ENCODE measurements at regions not wholly inside any gene's neighbourhood (a gene's known extent, or its start where the extent isn't known, plus 50 kb on each side); places are given as distances from the start of the nearest gene placed in this dataset.

DNA sequence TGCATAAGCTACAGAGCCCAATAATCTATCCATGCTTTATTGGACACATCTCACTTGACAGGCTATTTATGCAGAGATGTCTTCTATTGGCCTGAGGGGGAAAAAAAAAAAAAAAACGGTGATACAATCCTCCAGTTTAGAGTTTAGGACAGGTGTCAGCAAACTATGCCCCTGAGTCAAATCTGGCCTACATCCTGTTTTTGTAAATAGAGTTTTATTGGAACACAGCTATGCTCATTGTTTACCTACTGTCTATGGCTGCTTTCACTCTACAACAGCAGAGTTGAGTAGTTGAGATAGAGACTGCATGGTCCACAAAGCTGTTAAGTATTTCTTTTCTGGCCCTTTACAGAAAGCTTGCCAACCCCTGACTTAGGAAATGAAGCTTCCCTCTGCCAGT is 403.1 kb downstream of the C12orf75 start:
- no peaks in the 10 kb centered on the region for H3K79me2 ChIP-seq (ENCODE audit: insufficient read depth, low read length)
- H3F3A ChIP-seq (ENCODE audit: insufficient read depth, low read length), result no peaks in the 10 kb centered on the region
- H3K9me2 ChIP-seq (ENCODE audit: low read depth, low read length), result no peaks in the 10 kb centered on the region
- no peaks in the 10 kb centered on the region for H3K9me3 ChIP-seq (ENCODE audit: low read length)
- no peaks in the 10 kb centered on the region for H3K27me3 ChIP-seq (ENCODE audit: insufficient read depth, low read length)
- H3K4me1 ChIP-seq (ENCODE audit: insufficient read depth, low read length, severe bottlenecking), result no peaks in the 10 kb centered on the region
- no peak overlapping the region for H3K4me3 ChIP-seq (ENCODE audit: low read depth, low read length, poor library complexity, severe bottlenecking)
- TF ChIP-seq, protein P1, sequence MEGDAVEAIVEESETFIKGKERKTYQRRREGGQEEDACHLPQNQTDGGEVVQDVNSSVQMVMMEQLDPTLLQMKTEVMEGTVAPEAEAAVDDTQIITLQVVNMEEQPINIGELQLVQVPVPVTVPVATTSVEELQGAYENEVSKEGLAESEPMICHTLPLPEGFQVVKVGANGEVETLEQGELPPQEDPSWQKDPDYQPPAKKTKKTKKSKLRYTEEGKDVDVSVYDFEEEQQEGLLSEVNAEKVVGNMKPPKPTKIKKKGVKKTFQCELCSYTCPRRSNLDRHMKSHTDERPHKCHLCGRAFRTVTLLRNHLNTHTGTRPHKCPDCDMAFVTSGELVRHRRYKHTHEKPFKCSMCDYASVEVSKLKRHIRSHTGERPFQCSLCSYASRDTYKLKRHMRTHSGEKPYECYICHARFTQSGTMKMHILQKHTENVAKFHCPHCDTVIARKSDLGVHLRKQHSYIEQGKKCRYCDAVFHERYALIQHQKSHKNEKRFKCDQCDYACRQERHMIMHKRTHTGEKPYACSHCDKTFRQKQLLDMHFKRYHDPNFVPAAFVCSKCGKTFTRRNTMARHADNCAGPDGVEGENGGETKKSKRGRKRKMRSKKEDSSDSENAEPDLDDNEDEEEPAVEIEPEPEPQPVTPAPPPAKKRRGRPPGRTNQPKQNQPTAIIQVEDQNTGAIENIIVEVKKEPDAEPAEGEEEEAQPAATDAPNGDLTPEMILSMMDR (IDR thresholded peaks at IDR 0.05; ENCODE audit: low read length), result no peak
- TF ChIP-seq EZH2 (IDR thresholded peaks at IDR 0.05; ENCODE audit: borderline replicate concordance, low read length), result no peak
- H3K36me3 ChIP-seq (ENCODE audit: insufficient read depth, low read length), result no peaks in the 10 kb centered on the region
- H3K9ac ChIP-seq (ENCODE audit: low read length), result no peak overlapping the region
- no peaks in the 10 kb centered on the region for H4K20me1 ChIP-seq (ENCODE audit: insufficient read depth, low read length)
- H3K27ac ChIP-seq (ENCODE audit: low read depth, low read length, poor library complexity, severe bottlenecking), result no peak overlapping the region
- H2AFZ ChIP-seq (ENCODE audit: low read length), result no peak overlapping the region
- no peak overlapping the region for H3K4me2 ChIP-seq (ENCODE audit: low read length)

DNA sequence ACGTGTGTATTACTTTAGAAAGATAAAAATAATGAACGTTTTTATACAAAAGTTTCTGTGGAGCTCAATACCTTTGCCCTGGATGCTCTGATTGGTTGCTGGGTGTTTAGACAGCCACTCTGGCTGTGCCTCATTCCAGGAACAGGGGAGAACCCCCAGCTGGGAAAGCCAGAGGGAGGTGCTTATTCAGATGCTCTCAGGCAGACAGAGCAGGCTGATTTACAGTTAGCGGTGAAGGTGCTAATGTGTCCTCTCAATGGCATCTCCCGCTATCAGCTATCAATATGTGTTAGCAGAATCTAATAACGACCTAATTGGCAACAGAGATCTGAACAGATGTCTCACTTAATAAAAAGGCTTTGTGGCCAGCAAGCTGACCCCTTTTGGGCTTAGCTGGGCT is 402.3 kb downstream of the NUAK1 start:
- Histone ChIP-seq H4K20me1 (ENCODE audit: insufficient read depth, low read length) (no peaks in the 10 kb centered on the region), H3K9ac (ENCODE audit: low read length) (no peak overlapping the region), H3K27ac (ENCODE audit: low read depth, low read length, poor library complexity, severe bottlenecking) (no peak overlapping the region), H2AFZ (ENCODE audit: low read length) (no peak overlapping the region), H3K27me3 (ENCODE audit: insufficient read depth, low read length) (no peaks in the 10 kb centered on the region), H3K9me2 (ENCODE audit: low read depth, low read length) (no peaks in the 10 kb centered on the region), H3K4me3 (ENCODE audit: low read depth, low read length, poor library complexity, severe bottlenecking) (no peak overlapping the region), H3K79me2 (ENCODE audit: insufficient read depth, low read length) (no peaks in the 10 kb centered on the region), H3F3A (ENCODE audit: insufficient read depth, low read length) (no peaks in the 10 kb centered on the region), H3K4me1 (ENCODE audit: insufficient read depth, low read length, severe bottlenecking) (no peaks in the 10 kb centered on the region), H3K9me3 (ENCODE audit: low read length) (no peaks in the 10 kb centered on the region), H3K36me3 (ENCODE audit: insufficient read depth, low read length) (no peaks in the 10 kb centered on the region), H3K4me2 (ENCODE audit: low read length) (no peak overlapping the region)
- no peak for TF ChIP-seq EZH2 (IDR thresholded peaks at IDR 0.05; ENCODE audit: borderline replicate concordance, low read length)
- TF ChIP-seq, protein P1 (IDR thresholded peaks at IDR 0.05; ENCODE audit: low read length), result no peak

DNA sequence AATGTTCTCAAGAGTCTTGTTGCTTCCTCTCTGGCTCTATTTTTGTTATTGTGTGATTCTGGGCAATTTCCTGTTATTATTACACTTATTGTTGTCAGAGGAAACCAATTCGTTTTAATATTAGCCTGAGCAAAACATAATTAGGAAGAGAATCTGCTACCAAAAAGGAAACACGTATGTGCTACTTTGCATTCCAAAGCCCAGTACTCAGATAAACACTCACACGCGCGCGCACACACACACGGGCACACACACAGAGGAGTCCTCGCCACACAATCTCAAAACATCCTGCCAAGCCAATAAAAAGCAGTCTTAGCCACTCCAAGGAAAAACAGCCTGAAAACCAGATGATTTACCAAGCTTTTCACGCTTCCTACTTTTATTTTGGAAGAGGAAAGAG is 400.7 kb downstream of the NUAK1 start:
- no peaks in the 10 kb centered on the region for H3F3A ChIP-seq (ENCODE audit: insufficient read depth, low read length)
- H3K9me3 ChIP-seq (ENCODE audit: low read length), result no peaks in the 10 kb centered on the region
- no peak overlapping the region for H3K27ac ChIP-seq (ENCODE audit: low read depth, low read length, poor library complexity, severe bottlenecking)
- no peaks in the 10 kb centered on the region for H3K4me1 ChIP-seq (ENCODE audit: insufficient read depth, low read length, severe bottlenecking)
- no peak for TF ChIP-seq EZH2 (IDR thresholded peaks at IDR 0.05; ENCODE audit: borderline replicate concordance, low read length)
- TF ChIP-seq, protein P1 (IDR thresholded peaks at IDR 0.05; ENCODE audit: low read length), result no peak
- no peaks in the 10 kb centered on the region for H4K20me1 ChIP-seq (ENCODE audit: insufficient read depth, low read length)
- H3K9ac ChIP-seq (ENCODE audit: low read length), result no peak overlapping the region
- no peak overlapping the region for H3K4me3 ChIP-seq (ENCODE audit: low read depth, low read length, poor library complexity, severe bottlenecking)
- H2AFZ ChIP-seq (ENCODE audit: low read length), result no peak overlapping the region
- H3K27me3 ChIP-seq (ENCODE audit: insufficient read depth, low read length), result no peaks in the 10 kb centered on the region
- H3K4me2 ChIP-seq (ENCODE audit: low read length), result no peak overlapping the region
- H3K79me2 ChIP-seq (ENCODE audit: insufficient read depth, low read length), result no peaks in the 10 kb centered on the region
- no peaks in the 10 kb centered on the region for H3K36me3 ChIP-seq (ENCODE audit: insufficient read depth, low read length)
- H3K9me2 ChIP-seq (ENCODE audit: low read depth, low read length), result no peaks in the 10 kb centered on the region

Measured in OCI-LY1 (cell line).